ENCODE measurements at regions not wholly inside any gene's neighbourhood (a gene's known extent, or its start where the extent isn't known, plus 50 kb on each side); places are given as distances from the start of the nearest gene placed in this dataset.
A peak's percentile ranks its signal among the peaks of the same experiment; 100 is the strongest.

- no peak for DNase-seq (ENCODE audit: extremely low read depth, insufficient read length)
- TF ChIP-seq CTCF (IDR thresholded peaks at IDR 0.05; ENCODE audit: insufficient read depth, low read length, poor library complexity, severe bottlenecking) = peak; percentile 20
- Histone ChIP-seq H3K36me3 (ENCODE audit: control insufficient read depth, insufficient read depth, low read length) (no peaks in the 10 kb centered on the region), H3K27me3 (replicated peaks; ENCODE audit: control insufficient read depth, insufficient read depth, low read length) (no peaks in the 10 kb centered on the region), H3K4me3 (replicated peaks; ENCODE audit: low read depth, low read length) (no peak overlapping the region)
Measured at GRCh38 chr2:81324046-81324445, 1019.5 kb upstream of the LRRTM1 start.

- TF ChIP-seq CTCF (IDR thresholded peaks at IDR 0.05; ENCODE audit: insufficient read depth, low read length, poor library complexity, severe bottlenecking) = no peak
- DNase-seq (ENCODE audit: extremely low read depth, insufficient read length) = no peak
Measured at GRCh38 chr2:81304154-81304830, 999.7 kb upstream of the LRRTM1 start.

GRCh38 chr2:81303321-81303720 is 998.8 kb upstream of the LRRTM1 start:
- DNase-seq (ENCODE audit: extremely low read depth, insufficient read length) = no peak
- Histone ChIP-seq H3K4me3 (replicated peaks; ENCODE audit: low read depth, low read length) (no peak overlapping the region), H3K27me3 (replicated peaks; ENCODE audit: control insufficient read depth, insufficient read depth, low read length) (no peaks in the 10 kb centered on the region), H3K36me3 (ENCODE audit: control insufficient read depth, insufficient read depth, low read length) (no peaks in the 10 kb centered on the region)
- TF ChIP-seq CTCF (IDR thresholded peaks at IDR 0.05; ENCODE audit: insufficient read depth, low read length, poor library complexity, severe bottlenecking) = no peak

More at GRCh38 chr2:81304154-81304830, 999.7 kb upstream of the LRRTM1 start:
- Histone ChIP-seq H3K4me3 (replicated peaks; ENCODE audit: low read depth, low read length) (no peak overlapping the region), H3K27me3 (replicated peaks; ENCODE audit: control insufficient read depth, insufficient read depth, low read length) (no peaks in the 10 kb centered on the region), H3K36me3 (ENCODE audit: control insufficient read depth, insufficient read depth, low read length) (no peaks in the 10 kb centered on the region)

- DNase-seq (ENCODE audit: extremely low read depth, insufficient read length) = no peak
- H3K27me3 ChIP-seq (replicated peaks; ENCODE audit: control insufficient read depth, insufficient read depth, low read length) = no peaks in the 10 kb centered on the region
- H3K36me3 ChIP-seq (ENCODE audit: control insufficient read depth, insufficient read depth, low read length) = no peaks in the 10 kb centered on the region
- TF ChIP-seq CTCF (IDR thresholded peaks at IDR 0.05; ENCODE audit: insufficient read depth, low read length, poor library complexity, severe bottlenecking) = no peak
- H3K4me3 ChIP-seq (replicated peaks; ENCODE audit: low read depth, low read length) = no peak overlapping the region
Measured at GRCh38 chr2:81299841-81300240, 995.3 kb upstream of the LRRTM1 start.

GRCh38 chr2:81290846-81291245 is 986.3 kb upstream of the LRRTM1 start:
- no peaks in the 10 kb centered on the region for H3K27me3 ChIP-seq (replicated peaks; ENCODE audit: control insufficient read depth, insufficient read depth, low read length)
- H3K4me3 ChIP-seq (replicated peaks; ENCODE audit: low read depth, low read length) = no peak overlapping the region
- no peak for DNase-seq (ENCODE audit: extremely low read depth, insufficient read length)
- no peak for TF ChIP-seq CTCF (IDR thresholded peaks at IDR 0.05; ENCODE audit: insufficient read depth, low read length, poor library complexity, severe bottlenecking)
- no peaks in the 10 kb centered on the region for H3K36me3 ChIP-seq (ENCODE audit: control insufficient read depth, insufficient read depth, low read length)

GRCh38 chr2:81283081-81283480 is 978.5 kb upstream of the LRRTM1 start:
- Histone ChIP-seq H3K36me3 (ENCODE audit: control insufficient read depth, insufficient read depth, low read length) (no peaks in the 10 kb centered on the region), H3K27me3 (replicated peaks; ENCODE audit: control insufficient read depth, insufficient read depth, low read length) (no peaks in the 10 kb centered on the region), H3K4me3 (replicated peaks; ENCODE audit: low read depth, low read length) (no peak overlapping the region)
- DNase-seq (ENCODE audit: extremely low read depth, insufficient read length) = no peak
- TF ChIP-seq CTCF (IDR thresholded peaks at IDR 0.05; ENCODE audit: insufficient read depth, low read length, poor library complexity, severe bottlenecking) = no peak
